Esophagus muscularis mucosa (tissue), 4 donors: ENCODE measurements at regions not wholly inside any gene's neighbourhood (a gene's known extent, or its start where the extent isn't known, plus 50 kb on each side); places are given as distances from the start of the nearest gene placed in this dataset.

Source experiments
- DNase-seq: peaks from one replicate; pipeline ENCODE4 v3.0.0-alpha.2; 2017; ENCODE audit errors: extremely low spot score
- H3K27ac ChIP-seq, 4 donors: fragments of 200-600 bp; sonication (generic); replicated peaks in 1 of 4; 1 replicate in 3 of 4; 2 replicates in 1 of 4; pipeline ENCODE4 v1.5.1; 2016 to 2019; ENCODE audit warnings: mild to moderate bottlenecking in 1 of 4
- H3K27me3 ChIP-seq, 4 donors: fragments of 200-600 bp; sonication (generic); one replicate each; pipeline versions ENCODE4 v1.5.1 to v1.6.0; 2016 to 2019
- H3K36me3 ChIP-seq, 4 donors: fragments of 200-600 bp; sonication (generic); one replicate each; pipeline ENCODE4 v1.5.1; 2016 to 2019
- H3K4me1 ChIP-seq, 4 donors: fragments of 200-600 bp; sonication (generic); one replicate each; pipeline ENCODE4 v1.5.1; 2016 to 2019
- H3K4me3 ChIP-seq, 4 donors: fragments of 200-600 bp; sonication (generic); 1 replicate in 2 of 4; 2 replicates in 2 of 4; pipeline ENCODE4 v1.5.1; 2016 to 2019; ENCODE audit warnings: mild to moderate bottlenecking in 4 of 4, moderate library complexity in 1 of 4
- H3K9me3 ChIP-seq, 4 donors: fragments of 200-600 bp; sonication (generic); 1 replicate in 3 of 4; 2 replicates in 1 of 4; pipeline ENCODE4 v1.5.1; 2016 to 2019
- EP300 ChIP-seq: sonication (generic); formaldehyde crosslinking; IDR thresholded peaks from one replicate; pipeline ENCODE4 v1.6.1; 2017; ENCODE audit warnings: antibody characterized with exemption
- POLR2A ChIP-seq: fragments of 450-650 bp; IDR thresholded peaks from one replicate; pipeline ENCODE4 v1.6.1; 2017; ENCODE audit warnings: antibody characterized with exemption, moderate library complexity, mild to moderate bottlenecking, low read depth
- POLR2AphosphoS5 ChIP-seq, 2 donors: sonication (generic); formaldehyde crosslinking; IDR thresholded peaks; one replicate each; pipeline ENCODE4 v1.6.1; 2017; ENCODE audit warnings: antibody characterized with exemption in 2 of 2
- WGBS: methylation state at CpG from one replicate; pipeline ENCODE4 v1.1.5; 2018; 5-methylcytosine and 5-hydroxymethylcytosine counted together
- intact Hi-C: fragments of 100-400 bp; cut with DNase I; formaldehyde crosslinking; loops from one replicate; pipeline ENCODE4 v1.15.1; 2023
- TF ChIP-seq, protein P1 (sequence below), 3 experiments: fragments of 200-600 bp in 2 of 3; fragments of 450-650 bp in 1 of 3; sonication (generic) in 2 of 3; IDR thresholded peaks; one replicate each; pipeline ENCODE4 v1.5.1; 2017 to 2019; ENCODE audit warnings: antibody characterized with exemption in 3 of 3, mild to moderate bottlenecking in 2 of 3, moderate library complexity in 1 of 3

DNA sequence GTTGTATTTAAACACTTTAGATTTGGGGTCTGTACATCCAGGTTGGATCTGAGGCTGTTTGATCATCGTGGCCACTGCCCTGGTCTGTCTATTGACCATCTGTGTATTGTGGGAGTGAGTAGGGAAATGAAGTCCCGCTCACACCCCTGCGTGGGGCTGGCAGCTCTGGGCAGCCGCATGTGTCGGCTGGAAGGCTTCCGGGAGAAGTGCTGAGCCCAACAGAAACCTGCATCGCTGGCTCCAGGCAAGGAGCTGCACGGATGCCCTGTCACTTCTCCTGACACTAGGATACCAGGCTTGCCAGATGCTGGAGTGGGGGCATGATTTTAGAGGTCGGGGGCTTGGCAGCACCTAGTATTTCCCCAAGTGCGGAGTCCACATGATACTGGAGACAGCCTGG lies 93.6 kb downstream of the PHETA1 start:
- no peak overlapping the region for H3K27ac ChIP-seq
- no peak for DNase-seq
- H3K27me3 ChIP-seq = peaks cover 0 to 93% (median 3%) of the 10 kb centered on the region in 4 donors
- no CpG with 5 or more reads among the region's 10 CpGs for WGBS
- no peaks in the 10 kb centered on the region for H3K36me3 ChIP-seq
- intact Hi-C loops = no loop called here
- H3K4me3 ChIP-seq = no peak overlapping the region
- peaks cover 0 to under 1% (median 0%) of the 10 kb centered on the region in 4 donors for H3K4me1 ChIP-seq
- H3K9me3 ChIP-seq = peaks cover 0 to 4% (median 0%) of the 10 kb centered on the region in 4 donors
- TF ChIP-seq POLR2A = no peak
- TF ChIP-seq POLR2AphosphoS5 (IDR thresholded peaks at IDR 0.05) = no peak
- TF ChIP-seq, protein P1, sequence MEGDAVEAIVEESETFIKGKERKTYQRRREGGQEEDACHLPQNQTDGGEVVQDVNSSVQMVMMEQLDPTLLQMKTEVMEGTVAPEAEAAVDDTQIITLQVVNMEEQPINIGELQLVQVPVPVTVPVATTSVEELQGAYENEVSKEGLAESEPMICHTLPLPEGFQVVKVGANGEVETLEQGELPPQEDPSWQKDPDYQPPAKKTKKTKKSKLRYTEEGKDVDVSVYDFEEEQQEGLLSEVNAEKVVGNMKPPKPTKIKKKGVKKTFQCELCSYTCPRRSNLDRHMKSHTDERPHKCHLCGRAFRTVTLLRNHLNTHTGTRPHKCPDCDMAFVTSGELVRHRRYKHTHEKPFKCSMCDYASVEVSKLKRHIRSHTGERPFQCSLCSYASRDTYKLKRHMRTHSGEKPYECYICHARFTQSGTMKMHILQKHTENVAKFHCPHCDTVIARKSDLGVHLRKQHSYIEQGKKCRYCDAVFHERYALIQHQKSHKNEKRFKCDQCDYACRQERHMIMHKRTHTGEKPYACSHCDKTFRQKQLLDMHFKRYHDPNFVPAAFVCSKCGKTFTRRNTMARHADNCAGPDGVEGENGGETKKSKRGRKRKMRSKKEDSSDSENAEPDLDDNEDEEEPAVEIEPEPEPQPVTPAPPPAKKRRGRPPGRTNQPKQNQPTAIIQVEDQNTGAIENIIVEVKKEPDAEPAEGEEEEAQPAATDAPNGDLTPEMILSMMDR (IDR thresholded peaks at IDR 0.05) = no peak
- no peak for TF ChIP-seq EP300

DNA sequence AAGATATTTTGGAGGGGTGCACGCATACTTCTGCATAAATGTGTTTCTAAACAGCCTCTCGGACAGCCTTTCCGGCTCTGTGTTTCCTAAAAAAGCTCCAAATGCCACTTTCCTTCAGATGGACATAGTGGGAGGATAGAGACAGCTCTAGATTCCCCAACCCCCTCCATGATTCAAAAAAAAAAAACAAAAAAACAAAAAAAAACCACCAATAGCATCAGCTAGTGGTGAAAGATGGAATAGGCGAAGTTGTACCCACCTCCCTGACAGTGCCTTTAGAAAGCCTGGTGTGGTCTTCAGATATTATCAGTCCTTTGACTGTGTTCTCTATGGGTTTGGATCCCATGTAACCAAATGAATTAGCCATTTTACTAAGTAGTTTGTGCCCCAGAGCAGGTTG lies 94.1 kb downstream of the PHETA1 start:
- no peak for DNase-seq
- Histone ChIP-seq H3K4me3 (no peak overlapping the region), H3K27ac (no peak overlapping the region), H3K36me3 (no peaks in the 10 kb centered on the region), H3K4me1 (peaks cover 0 to 5% (median 2%) of the 10 kb centered on the region in 4 donors), H3K9me3 (peaks cover 0 to 4% (median 0%) of the 10 kb centered on the region in 4 donors), H3K27me3 (peaks cover 0 to 93% (median 3%) of the 10 kb centered on the region in 4 donors)
- TF ChIP-seq EP300 = no peak
- TF ChIP-seq, protein P1 (IDR thresholded peaks at IDR 0.05) = peak in 1 of 3 experiments; percentile 14
- 64% methylated on average over 4 of the region's 4 CpGs for WGBS
- intact Hi-C loops = no loop called here

GRCh38 chr12:111271674-111272418 lies 97.0 kb downstream of the PHETA1 start:
- peaks cover 0 to 6% (median 3%) of the 10 kb centered on the region in 4 donors for H3K4me1 ChIP-seq
- intact Hi-C loops = no loop called here
- TF ChIP-seq EP300 = no peak
- TF ChIP-seq POLR2A = no peak
- TF ChIP-seq, protein P1 (IDR thresholded peaks at IDR 0.05) = no peak
- TF ChIP-seq POLR2AphosphoS5 (IDR thresholded peaks at IDR 0.05) = no peak
- no peak overlapping the region for H3K4me3 ChIP-seq
- no peak for DNase-seq
- no peaks in the 10 kb centered on the region for H3K36me3 ChIP-seq
- H3K27me3 ChIP-seq = peaks cover 0 to 82% (median 5%) of the 10 kb centered on the region in 4 donors
- no peaks in the 10 kb centered on the region for H3K9me3 ChIP-seq
- no peak overlapping the region for H3K27ac ChIP-seq
- WGBS = 54% methylated on average over 6 of the region's 6 CpGs

DNA sequence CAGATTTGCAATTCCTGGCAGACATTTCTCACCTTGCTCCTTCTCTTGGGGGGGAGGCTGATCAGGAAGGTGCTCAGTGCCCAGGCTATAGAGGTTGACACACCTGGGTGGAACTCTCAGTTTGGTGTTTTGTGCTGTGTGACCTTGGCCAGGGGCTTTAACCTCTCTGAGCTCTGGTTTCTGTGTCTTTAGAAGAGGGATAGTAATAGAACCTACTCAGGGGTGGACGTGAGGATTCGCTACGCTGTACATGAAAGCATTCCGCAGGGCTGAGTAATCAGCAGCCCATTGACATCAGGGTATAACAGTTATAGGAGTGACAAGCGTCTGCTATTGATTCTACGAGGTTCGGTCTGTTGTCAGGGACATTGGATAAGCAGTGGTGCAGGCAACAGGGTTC lies 98.1 kb downstream of the PHETA1 start:
- Histone ChIP-seq H3K36me3 (no peaks in the 10 kb centered on the region), H3K4me3 (no peak overlapping the region), H3K4me1 (peaks cover 0 to 6% (median 3%) of the 10 kb centered on the region in 4 donors), H3K27ac (no peak overlapping the region), H3K27me3 (peaks cover 0 to 71% (median 5%) of the 10 kb centered on the region in 4 donors), H3K9me3 (no peaks in the 10 kb centered on the region)
- intact Hi-C loops = no loop called here
- WGBS = 66% methylated on average over 7 of the region's 7 CpGs
- TF ChIP-seq EP300 = no peak
- TF ChIP-seq, protein P1 (IDR thresholded peaks at IDR 0.05) = no peak
- no peak for TF ChIP-seq POLR2A
- TF ChIP-seq POLR2AphosphoS5 (IDR thresholded peaks at IDR 0.05) = no peak
- no peak for DNase-seq
